GM19043 (cell line): ENCODE measurements at regions not wholly inside any gene's neighbourhood (a gene's known extent, or its start where the extent isn't known, plus 50 kb on each side); places are given as distances from the start of the nearest gene placed in this dataset.

ENCODE experiments used
- ATAC-seq: cut with Tn5 transposase; IDR thresholded peaks from one replicate; pipeline ENCODE4 v1.9.1; 2021; ENCODE audit warnings: low read depth; ENCODE audit not compliant: unreplicated experiment

DNA sequence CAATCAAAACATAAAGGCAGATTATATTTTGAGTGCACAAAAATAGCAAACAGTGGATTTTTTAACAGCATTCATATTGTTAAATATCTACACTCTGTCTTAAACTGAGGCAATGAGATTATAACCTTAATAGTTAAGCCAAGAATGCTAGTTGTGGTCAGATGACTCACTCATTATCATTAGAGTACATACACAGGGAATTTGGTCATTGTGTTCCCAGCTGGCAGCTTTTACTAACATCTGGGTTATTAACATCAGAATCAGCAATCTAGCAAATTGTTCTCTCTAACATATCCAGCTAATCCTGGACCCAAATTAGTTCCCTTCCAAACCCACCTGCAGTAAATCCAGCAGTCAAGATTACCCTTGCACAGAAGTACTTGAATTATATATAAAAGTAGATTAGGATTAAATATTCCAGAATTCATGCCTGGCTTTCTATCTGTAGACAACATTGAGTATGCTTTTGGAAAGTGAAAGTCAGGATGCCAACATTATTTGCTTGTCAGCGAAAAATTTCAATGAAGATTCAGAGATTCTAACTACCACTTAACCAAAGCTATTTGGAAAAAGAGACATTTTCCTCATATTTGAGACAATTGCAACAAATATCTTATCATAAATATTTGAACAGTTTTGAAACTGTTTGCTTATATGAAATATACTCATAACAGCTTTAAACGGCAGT is 1035.6 kb upstream of the PHF14 start:
- ATAC-seq: no peak

DNA sequence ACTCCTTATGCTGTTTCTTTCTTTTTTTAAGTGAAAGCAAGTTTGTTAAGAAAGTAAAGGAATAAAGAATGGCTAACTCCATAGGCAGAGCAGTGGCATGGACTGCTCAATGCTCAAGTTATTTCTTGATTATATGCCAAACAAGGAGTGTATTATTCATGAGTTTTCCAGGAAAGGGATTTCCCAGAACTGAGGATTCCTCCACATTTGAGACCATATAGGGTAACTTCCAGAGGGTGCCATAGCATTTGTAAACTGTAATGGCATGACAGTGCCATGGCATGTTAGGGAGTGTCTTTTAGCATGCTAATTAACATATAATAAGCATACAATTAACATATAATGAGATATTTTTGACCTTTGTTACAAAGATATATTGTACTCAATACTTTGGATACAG is 1034.5 kb upstream of the PHF14 start:
- no peak for ATAC-seq

DNA sequence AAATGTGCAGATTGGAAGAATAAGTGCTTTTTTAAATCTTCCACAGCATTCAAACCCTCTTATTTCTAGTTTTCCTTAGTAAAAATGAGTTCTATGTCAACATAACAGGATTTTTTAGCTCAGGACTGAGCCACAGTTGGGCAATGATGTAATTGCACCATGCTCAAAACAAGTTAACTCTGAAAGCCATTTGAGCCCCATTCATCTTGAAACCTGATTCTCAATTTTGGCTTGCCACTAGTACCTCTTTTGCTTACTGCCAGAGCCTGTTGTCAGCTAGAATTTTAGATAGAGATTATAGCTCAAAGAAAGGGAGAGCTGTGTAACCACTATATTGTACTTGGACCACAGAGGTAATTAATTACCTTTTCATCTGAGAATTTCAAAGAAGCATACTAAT is 1028.5 kb upstream of the PHF14 start:
- ATAC-seq: no peak

DNA sequence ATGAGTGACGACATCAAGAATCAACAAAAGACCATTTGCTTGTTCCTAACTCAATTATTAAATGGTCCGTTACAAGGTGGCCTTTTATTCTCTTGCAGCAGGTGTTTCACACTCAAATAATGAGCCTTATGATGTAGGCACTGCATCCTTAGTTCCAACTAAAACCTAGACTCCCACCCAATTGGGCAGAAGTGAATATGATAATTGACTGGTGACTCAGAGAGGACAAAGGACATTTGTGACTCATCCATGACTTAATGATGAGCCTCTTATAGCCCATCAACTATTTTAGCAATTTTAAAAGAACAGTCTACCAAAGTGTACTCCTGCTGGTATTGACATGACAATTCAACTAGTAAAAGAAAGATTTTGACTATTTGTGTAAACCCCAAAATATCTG is 1027.8 kb upstream of the PHF14 start:
- ATAC-seq: no peak

DNA sequence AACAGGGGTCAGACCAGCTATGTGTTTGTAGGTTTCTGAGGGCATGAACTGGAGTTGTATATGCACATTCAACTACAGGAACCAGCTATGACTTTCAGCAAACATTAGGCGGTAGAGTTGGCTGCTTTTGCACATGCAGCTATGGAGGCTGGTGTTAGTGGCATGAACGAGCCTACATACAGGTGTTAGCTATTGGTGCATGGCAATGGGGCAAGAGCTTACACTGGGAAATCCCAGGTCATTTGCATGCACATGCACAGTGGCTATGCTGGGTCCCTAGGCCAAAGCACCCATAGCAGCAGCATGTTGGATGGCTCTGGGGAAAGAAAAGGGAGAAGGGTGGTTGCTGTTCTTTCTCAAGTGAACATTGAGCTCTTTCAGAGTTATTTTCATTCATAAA is 1018.5 kb upstream of the PHF14 start:
- ATAC-seq: no peak

DNA sequence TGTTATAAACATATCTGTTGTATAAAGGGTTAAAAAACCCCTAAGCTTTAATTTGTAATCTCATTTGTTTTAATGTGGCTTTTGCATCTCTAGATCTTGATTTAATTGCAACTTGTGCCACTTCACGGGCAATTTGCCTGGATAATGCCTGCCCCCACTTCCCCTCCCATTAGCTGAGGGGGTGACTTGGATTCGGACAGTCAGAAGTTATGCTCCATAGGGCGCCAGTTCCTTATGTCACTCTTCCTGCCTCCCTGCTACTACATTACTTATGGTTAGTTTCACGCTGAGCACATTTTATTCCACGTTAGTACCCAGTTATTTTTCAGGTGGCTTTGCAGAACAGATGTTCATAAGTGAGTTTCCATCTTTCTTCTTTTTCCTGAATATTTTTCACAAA is 1015.2 kb upstream of the PHF14 start:
- ATAC-seq: no peak

DNA sequence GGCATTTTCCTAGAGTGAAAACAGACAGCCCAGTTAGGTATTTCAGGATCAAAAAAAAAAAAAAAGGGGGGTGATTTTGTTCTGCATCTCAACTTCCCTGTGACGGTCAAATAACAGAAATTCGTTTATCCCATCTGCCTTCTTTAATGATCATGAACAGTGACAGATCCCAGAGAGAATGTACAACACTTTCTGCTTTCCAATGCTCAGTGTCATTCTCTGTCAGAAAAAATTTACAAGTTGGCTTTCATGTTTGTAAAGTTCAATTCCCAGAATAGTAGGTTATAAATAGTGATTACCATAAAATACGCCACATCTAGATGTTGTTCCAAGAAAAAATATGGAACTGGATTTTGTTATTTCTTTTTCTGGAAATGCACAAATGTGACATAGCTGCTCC is 1013.2 kb upstream of the PHF14 start:
- no peak for ATAC-seq

DNA sequence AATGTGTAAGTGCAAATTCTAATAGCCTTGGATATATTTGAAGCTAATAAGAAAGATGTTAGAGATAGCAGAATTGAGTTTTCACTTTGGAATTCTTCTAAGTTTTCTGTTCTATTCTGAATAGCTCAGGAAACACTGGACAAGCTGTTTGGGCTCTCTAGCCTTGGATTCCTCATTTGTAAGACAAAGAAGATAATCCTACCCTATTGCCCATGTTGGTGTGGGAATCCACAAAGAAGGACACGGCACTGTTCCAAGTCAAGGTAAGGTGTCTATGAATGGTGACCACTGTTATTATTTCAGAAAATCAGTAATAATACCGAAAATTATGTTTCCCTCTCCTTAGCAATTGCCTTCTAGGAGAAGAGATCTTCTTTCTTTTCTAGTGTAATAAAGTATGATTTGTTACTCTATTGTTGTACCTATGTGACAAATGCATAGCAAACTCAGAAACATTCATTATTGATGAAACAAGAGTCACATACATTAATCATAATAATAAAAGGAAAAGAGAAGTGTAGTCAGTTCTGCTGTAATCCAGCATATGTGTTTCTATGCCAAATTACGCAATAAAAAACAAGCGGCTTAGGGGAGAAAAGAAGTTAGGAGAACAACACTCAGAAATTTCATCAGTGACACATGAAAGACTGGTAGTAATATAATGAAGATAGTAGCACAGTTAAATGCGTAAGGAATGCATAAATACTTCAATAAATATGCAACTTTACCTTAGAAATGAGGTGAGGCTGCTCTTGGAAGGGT is 1012.3 kb upstream of the PHF14 start:
- no peak for ATAC-seq

DNA sequence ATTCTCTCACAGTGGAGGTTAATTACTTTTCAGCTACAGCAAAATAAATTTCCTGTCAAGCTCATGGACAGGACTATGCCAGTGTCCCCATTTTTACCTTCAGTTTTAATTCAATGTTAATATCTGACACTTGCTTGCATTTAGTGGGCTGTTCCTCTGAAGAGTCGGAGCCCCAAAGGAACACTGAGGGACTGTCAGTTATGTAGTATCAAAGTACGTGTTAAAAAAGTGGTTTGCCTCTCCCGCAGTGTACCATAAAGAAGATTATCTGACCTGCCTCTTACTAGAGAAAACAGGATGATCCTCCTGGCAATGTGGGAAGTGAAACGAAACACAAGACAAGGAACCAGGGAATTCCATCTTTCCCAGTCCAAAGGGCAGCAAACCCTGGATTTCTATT is 1010.9 kb upstream of the PHF14 start:
- ATAC-seq: no peak

DNA sequence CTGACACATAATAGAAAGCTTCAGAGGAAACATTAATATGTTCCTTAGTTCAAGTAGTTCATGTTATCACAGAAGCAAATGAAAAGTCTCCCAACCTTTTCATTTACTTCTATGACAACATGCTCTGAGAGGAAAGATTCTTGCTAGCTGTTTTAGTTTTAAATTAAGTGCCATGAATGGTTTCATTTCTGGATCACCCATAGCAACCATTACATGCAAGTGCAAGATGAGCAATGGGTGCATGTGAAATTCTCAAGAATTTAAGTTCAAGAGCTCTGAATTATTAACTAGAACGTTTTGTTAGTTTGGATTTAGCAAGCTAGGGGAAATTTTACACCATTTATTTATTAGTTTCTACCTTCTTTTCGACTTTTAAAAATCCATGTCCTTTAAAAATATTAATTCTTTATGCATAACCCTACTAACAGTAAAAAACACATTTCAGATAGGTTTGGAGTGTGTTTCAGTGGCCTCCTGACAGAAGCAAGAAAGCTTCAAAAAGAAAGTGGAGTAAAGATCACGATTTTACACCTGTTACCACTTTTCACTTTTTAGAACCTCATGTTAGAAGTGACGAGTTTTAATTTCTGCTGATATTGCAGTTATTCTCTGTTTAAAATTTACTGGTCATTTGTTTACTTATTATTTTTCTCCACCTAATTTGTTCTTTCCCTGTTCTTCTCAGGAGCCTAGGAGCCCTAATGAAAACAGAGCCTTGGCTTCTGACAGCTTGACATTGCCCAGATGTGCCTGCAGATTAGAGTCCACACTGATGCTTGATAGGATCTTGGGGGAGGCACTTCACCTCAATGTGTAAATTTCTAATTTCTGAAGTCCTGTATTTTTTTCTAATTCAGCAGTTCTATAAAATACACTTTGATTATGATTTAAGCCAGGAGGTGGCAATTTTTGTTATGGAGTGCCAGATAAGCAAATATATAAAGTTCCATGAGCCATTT is 995.3 kb upstream of the PHF14 start:
- no peak for ATAC-seq

DNA sequence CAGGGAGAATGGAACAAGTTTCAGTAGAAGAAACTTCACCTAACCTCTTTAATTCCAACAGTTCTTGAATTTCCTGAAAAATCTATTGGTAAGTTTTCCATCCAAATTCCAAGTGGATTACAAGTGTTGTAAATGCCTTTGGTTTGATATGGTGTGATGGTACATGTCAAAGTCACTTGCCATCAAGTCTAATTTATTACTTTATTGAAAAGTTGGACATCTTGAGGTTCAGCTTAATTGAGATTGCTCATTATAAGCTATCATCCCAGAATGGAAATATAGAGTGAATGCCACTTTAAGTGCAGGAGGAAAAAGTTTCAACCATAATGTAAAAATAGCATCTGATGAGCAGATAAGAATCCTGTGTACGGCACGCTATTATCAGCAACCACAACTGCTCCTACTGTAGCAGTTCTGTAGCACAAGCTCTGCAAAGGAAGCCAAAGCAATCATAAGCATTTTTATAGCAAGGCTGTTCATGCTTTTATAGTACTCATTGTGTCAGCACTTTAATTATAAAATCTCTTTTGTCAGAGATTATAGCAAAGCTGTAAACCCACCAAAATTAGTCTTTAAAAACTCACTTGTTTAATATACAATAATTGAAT is 991.8 kb upstream of the PHF14 start:
- no peak for ATAC-seq

DNA sequence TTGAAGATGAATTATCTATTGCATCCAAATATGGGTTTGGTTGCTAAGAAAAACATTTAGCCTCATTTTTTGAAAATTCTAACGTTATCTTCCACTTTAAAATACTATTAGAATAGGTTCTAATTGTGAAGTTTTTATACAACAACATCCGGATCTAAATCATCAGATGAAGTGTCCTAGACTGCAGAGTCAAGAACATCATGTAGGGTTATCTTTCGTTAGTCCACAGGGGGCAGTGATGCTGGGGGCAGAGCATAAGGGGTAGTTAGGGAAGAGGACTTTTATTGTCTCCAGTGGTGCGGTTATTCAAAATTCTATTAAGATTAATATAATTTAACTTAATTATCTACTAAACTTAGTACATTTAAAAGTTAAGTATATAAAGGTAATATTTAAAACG is 990.6 kb upstream of the PHF14 start:
- ATAC-seq: no peak

DNA sequence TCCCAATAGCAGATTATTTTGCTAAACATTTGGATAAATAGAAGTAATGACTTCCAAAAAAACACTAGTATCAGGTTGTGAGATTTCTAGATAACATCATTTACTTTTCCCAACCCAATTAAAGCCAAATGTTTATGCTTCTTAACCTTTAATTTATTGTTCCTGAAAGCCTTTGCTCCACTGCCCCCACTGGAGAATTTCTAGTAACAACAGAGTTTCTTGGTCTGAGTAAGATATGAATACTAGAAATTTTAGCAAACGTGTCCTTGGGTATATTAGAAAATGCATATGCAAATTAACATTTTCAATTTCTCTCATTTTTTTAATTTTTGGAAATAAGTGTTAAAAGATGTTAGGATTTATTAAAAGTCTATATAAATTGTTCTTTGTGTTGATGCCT is 958.0 kb upstream of the PHF14 start:
- no peak for ATAC-seq

DNA sequence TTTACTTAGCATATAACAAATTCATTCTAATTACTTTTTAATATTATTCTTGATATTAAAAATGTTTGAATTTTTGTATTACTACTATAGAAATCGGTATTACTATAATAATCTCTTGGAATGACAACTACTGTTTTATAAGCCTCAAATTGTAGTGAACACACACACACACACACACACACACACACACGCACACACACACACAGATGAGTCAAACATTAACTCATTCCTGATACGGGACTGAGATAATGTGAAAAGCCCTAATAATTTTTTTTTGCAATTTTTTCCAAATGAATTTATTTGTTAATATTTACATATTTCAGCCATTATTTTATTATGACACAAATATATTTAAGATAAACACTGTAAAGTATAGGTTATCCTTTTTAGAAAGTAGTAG is 951.2 kb upstream of the PHF14 start:
- ATAC-seq: no peak

DNA sequence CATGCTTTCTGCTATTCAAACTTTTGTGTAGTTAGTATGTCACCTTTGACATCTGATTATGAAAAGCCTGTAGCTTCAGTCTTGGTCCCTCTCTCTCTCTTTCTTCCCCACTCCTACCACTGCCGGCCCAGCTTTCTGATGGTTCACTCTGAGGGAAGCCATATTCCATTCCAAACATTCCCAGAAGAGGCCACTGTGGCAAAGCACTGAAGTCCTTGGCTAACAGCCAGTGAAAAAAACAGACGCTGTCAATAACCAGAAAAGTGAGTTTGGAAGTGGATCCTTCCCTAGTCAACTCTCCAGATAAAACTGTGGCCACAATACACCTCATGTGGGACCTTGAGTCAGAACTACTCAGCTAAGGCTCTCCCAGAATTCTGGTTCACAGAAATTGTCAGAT is 950.7 kb upstream of the PHF14 start:
- no peak for ATAC-seq

DNA sequence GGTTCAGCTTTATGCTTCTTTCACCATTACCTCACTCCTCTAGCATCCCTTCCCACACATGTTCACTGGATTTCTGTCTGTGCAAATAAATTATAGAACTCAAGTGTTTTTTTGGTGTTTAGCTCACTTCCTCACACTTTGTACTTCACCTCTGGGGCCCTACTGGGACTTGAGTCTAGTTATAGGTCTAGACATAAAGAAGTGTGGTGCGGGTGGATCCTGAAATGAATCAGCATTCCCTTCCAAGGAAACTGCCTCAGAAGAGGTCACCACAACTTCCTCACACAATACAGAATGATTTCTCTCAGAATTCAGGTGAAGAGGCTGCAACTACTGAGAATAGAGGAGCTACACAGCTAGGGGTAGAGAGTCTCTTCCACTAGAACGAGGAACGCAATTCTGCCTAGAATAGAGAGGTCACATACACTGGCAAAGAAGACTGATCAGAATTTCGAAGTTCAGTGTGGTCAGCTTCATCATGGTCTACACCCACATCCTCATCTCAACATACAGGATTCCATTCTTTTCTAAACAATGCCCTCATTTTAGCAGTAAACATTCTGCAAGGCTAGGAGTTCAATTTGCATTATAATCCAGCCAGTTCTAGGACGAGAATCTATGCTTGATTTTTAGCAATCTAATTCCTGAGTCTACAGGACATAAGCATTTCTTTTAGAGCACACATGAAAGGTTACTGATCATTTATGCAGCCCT is 938.7 kb upstream of the PHF14 start:
- no peak for ATAC-seq

DNA sequence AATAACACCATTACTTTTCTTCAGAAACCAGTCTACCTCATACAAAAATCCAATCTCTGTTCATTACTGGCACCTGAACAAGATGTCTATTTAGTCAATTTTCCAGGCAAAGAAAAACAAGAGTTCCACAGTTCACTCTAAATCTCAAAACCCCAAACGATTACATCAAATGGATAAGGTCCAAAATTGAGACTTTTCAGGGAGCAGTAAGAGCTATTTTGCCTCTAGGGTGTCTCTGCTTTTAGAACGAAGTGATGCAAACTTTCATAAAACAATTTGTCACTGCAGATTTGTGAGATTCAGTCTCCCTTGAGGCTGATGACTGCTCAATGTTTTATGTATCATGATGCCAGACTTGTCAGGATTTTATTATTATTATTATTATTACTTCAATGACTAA is 937.0 kb upstream of the PHF14 start:
- no peak for ATAC-seq

DNA sequence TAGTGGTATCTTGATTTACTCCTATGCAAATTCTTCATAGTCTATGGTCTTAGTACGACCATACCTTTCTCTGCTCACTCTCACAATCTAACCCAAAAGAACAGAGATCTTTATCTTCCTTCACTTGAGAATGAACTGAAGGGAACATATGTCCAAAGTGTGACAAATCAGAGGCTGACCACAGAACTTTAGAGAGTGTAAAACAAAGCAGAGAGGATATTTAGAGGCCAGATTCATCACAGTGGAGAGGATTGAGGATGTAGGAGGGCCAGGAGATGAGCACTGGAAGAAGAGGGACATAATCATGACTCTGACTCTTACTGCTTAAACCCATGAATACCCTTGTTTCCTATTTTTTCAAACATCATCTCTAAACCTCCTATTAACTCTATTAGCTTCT is 935.3 kb upstream of the PHF14 start:
- no peak for ATAC-seq

DNA sequence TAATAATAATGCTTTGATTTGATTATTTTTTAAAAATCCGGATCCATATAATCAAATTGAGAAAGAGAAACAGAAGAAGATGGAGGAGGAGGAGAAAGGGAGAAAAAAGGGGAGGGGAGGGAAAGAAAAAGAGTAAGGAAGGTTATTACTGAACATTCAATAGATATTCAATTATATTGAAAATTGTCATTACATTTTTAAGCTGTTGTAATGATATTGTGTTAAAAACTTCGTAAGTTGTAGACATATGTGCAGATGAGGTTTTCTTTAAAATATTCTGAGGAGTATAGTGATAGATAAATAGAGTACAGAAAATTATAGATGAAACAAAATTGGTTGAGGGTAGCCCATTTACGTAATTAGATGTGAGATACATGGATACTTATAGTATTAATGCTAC is 933.0 kb upstream of the PHF14 start:
- no peak for ATAC-seq

DNA sequence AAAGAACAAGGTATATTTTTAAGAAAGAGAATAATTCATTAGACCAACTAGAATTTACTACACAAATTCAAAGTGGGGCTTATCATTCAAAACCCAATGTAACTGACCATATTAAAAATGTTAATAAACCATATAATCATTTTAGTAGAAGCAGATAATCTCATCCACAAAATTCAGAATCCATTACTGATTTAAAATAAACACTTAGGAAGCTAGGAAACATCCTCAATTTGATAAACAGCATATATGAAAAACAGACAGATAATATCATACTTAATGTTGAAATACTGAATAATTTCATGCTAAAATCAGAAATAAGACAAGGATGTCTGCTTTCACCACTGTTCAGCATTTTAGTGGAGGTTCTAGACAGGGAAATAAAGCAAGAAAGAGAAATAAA is 902.8 kb upstream of the PHF14 start:
- ATAC-seq: no peak
